ENCODE measurements at regions not wholly inside any gene's neighbourhood (a gene's known extent, or its start where the extent isn't known, plus 50 kb on each side); places are given as distances from the start of the nearest gene placed in this dataset.

GRCh38 chr4:36997727-36998126, 246.8 kb upstream of the NWD2 start:
- TF ChIP-seq CTCF (IDR thresholded peaks at IDR 0.05) (no peak), POLR2A (IDR thresholded peaks at IDR 0.05) (no peak)
